Bronchial epithelial cell (primary cell): ENCODE measurements at regions not wholly inside any gene's neighbourhood (a gene's known extent, or its start where the extent isn't known, plus 50 kb on each side); places are given as distances from the start of the nearest gene placed in this dataset.
"Not testable (repeated sequence)": the region's sequence is repeated elsewhere in the genome, so short reads cannot be mapped to it uniquely, and the experiment has no call there.

Experiments
- DNase-seq: peaks from one replicate; pipeline ENCODE4 v3.0.0-alpha.2; 2010; ENCODE audit warnings: low read depth
- FAIRE-seq: peaks from 2 replicates; lab custom pipeline; 2011; peaks lifted over from hg19 to GRCh38; lab: Jason Lieb, UNC
- H3K27me3 ChIP-seq: 2 replicates; pipeline ENCODE4 v1.5.1; 2011; ENCODE audit warnings: low read length; ENCODE audit not compliant: control insufficient read depth, insufficient read depth
- H3K36me3 ChIP-seq: 2 replicates; pipeline ENCODE4 v1.5.1; 2011; ENCODE audit warnings: low read length; ENCODE audit not compliant: control insufficient read depth, insufficient read depth
- H3K4me3 ChIP-seq: 2 replicates; pipeline ENCODE4 v1.5.1; 2011; ENCODE audit warnings: mild to moderate bottlenecking, low read depth, low read length, control low read depth
- TF ChIP-seq, protein P1 (sequence below): IDR thresholded peaks from 2 replicates; pipeline ENCODE4 v1.5.1; 2011; ENCODE audit warnings: mild to moderate bottlenecking, moderate library complexity, low read length, control low read depth, inconsistent platforms; ENCODE audit not compliant: insufficient read depth, severe bottlenecking

DNA sequence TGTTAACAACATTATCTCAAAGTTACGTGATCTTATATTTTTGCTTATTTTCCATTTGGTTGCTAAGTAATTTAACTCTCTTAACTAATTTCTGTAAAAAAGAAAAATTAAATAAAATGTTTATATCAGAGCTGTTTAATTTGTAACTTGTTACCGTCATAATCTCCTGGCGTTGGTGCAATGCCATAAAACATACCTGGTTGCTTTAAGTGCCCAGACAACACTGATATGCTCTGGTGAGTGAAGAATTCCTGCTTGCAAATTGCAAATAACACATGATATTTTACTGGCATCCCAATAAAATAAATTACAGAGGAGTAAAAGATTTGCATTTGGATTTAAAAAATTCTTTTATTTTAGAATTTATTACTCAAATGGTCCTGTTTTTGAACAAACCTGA is 640.1 kb upstream of the MIS18BP1 start:
- DNase-seq = no peak
- H3K36me3 ChIP-seq = no peaks in the 10 kb centered on the region
- H3K4me3 ChIP-seq = no peak overlapping the region
- FAIRE-seq = no peak
- no peaks in the 10 kb centered on the region for H3K27me3 ChIP-seq
- TF ChIP-seq, protein P1, sequence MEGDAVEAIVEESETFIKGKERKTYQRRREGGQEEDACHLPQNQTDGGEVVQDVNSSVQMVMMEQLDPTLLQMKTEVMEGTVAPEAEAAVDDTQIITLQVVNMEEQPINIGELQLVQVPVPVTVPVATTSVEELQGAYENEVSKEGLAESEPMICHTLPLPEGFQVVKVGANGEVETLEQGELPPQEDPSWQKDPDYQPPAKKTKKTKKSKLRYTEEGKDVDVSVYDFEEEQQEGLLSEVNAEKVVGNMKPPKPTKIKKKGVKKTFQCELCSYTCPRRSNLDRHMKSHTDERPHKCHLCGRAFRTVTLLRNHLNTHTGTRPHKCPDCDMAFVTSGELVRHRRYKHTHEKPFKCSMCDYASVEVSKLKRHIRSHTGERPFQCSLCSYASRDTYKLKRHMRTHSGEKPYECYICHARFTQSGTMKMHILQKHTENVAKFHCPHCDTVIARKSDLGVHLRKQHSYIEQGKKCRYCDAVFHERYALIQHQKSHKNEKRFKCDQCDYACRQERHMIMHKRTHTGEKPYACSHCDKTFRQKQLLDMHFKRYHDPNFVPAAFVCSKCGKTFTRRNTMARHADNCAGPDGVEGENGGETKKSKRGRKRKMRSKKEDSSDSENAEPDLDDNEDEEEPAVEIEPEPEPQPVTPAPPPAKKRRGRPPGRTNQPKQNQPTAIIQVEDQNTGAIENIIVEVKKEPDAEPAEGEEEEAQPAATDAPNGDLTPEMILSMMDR = no peak

DNA sequence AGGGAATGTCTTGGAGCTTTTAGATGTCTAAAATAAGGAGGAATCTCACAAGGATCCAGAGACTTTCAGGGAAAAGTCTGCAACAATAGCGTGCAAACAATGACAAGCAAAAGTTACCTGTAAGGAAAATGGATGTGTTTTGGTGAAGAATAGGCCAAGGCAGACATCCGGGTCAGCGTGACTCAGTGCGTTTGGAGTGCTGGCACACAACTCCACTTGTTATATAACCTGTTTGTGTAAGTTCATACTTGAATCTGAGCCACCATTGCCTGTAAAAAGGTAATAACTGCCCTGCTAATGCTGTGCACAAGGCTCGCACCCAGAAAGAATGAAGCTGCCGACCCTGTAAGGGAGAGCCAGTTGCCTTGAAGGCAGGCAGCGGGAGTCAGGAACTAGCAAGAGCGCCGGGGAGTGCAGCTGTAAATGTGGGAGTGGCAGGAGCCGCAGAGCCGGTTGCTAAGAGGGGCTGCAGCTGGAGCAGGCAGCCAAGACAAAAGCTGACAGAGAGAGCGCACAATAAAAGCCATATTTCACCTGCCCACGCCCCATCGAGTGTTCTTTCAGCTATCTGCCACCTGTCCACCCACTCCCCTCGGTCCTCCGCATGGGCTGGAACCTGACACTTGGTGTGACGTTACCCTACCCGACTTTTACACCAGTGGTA is 638.5 kb upstream of the MIS18BP1 start:
- Histone ChIP-seq H3K36me3 (no peaks in the 10 kb centered on the region), H3K27me3 (no peaks in the 10 kb centered on the region), H3K4me3 (no peak overlapping the region)
- TF ChIP-seq, protein P1 = no peak
- DNase-seq = peak; percentile 77
- peak; percentile 68 for FAIRE-seq

DNA sequence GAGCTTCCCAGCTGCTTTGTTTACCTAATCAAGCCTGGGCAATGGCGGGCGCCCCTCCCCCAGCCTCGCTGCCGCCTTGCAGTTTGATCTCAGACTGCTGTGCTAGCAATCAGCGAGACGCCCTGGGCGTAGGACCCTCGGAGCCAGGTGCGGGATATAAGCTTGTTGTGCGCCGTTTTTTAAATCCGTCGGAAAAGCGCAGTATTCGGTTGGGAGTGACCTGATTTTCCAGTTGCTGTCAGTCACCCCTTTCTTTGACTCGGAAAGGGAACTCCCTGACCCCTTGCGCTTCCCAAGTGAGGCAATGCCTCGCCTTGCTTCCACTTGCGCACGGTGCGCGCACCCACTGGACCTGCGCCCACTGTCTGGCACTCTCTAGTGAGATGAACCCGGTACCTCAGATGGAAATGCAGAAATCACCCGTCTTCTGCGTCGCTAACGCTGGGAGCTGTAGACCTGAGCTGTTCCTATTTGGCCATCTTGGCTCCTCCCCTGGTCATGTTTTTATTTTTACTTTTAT is 635.8 kb upstream of the MIS18BP1 start:
- H3K27me3 ChIP-seq, H3K36me3 ChIP-seq, DNase-seq, H3K4me3 ChIP-seq, FAIRE-seq: not testable (repeated sequence)

DNA sequence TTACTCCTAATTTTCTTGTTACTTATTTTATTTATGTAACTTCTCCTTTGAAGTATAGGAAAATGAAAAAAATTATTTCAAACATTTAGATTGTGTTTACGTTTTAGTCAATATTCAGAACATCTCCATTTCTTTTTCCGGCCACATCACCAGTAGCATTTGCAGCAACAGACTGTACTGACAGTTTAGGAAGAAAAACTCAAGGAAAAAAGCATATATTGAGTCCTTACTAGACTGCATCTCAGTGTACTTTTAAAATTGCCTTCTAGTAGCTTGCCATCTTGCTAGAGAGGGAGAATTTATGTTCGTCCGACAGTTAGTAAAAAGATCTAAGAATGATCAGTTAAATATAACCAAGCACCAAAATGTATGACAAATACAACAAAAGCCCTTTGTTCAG is 625.0 kb upstream of the MIS18BP1 start:
- H3K4me3 ChIP-seq = no peak overlapping the region
- TF ChIP-seq, protein P1 = no peak
- no peak for DNase-seq
- FAIRE-seq = no peak
- no peaks in the 10 kb centered on the region for H3K27me3 ChIP-seq
- H3K36me3 ChIP-seq = no peaks in the 10 kb centered on the region

DNA sequence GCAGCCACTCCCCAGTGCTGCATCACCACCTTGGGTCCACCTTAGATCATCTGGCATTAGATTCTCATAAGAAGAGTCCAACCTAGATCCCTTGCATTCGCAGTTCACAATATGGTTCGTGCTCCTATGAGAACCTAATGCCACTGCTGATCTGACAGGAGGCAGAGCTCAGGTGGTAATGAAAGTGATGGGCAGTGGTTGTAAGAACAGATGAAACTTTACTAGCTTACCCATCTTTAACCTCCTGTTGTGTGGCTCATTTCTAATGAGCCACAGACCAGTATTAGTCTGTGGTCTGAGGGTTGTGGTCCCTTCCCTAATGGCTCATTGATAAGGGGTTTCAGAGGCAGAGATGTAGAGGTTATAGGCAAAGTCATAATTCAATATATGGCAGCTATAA is 615.9 kb upstream of the MIS18BP1 start:
- H3K27me3 ChIP-seq = no peaks in the 10 kb centered on the region
- H3K4me3 ChIP-seq = no peak overlapping the region
- TF ChIP-seq, protein P1 = no peak
- H3K36me3 ChIP-seq = no peaks in the 10 kb centered on the region
- DNase-seq = no peak
- FAIRE-seq = peak; percentile 66

DNA sequence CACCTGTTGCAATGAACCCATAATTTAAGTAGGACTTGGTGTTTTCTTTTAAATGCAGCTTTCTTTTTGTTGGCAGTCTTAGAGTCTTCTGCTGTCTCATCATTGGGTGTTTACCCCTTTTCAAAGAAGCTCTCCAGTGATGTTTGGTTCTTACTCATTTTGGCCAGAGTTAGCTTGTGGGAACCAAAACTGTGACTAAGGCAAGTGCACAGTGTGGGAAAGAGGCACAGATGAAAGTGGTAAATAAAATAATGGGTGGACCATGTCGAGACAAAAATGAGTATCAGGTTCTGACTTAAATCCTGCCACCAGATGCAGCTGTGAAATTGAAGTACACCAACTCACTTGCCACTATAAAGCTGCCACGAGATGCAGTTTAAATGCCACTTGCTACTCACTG is 615.4 kb upstream of the MIS18BP1 start:
- H3K27me3 ChIP-seq = no peaks in the 10 kb centered on the region
- DNase-seq (no peak), FAIRE-seq (no peak)

More for the DNA sequence above, 615.4 kb upstream of the MIS18BP1 start:
- TF ChIP-seq, protein P1 = no peak
- no peak overlapping the region for H3K4me3 ChIP-seq
- H3K36me3 ChIP-seq = no peaks in the 10 kb centered on the region
